Activated CD8-positive, alpha-beta T cell treated with anti-CD3 and anti-CD28 coated beads, Interleukin-2, amount 10 ng/mL, durations not matched to agents 7 days and 5 days (primary cell): ENCODE measurements at regions not wholly inside any gene's neighbourhood (a gene's known extent, or its start where the extent isn't known, plus 50 kb on each side); places are given as distances from the start of the nearest gene placed in this dataset.

Source experiments
- ATAC-seq: fragments of 150-1000 bp; cut with Tn5 transposase; one replicate; pipeline ENCODE4 v1.10.0; 2021; ENCODE audit warnings: moderate library complexity
- CTCF ChIA-PET: fragments of 350-600 bp; sonication (Branson Sonifier 250); formaldehyde crosslinking; loops from one replicate; lab custom pipeline; 2021; ENCODE audit warnings: antibody characterized with exemption; lab: Charles Lee
- POLR2A ChIA-PET: fragments of 350-600 bp; sonication (Branson Sonifier 250); formaldehyde crosslinking; loops from one replicate; lab custom pipeline; 2021; ENCODE audit warnings: antibody characterized with exemption; lab: Charles Lee
- DNase-seq: peaks from one replicate; pipeline ENCODE4 v3.0.0-alpha.2; 2020
- H3K27ac Mint-ChIP-seq: one replicate; pipeline ENCODE4 v1.8.0; 2021; ENCODE audit warnings: mild to moderate bottlenecking, mixed read lengths
- H3K27me3 Mint-ChIP-seq: one replicate; pipeline ENCODE4 v1.8.0; 2021; ENCODE audit warnings: low read depth, mixed read lengths
- H3K36me3 Mint-ChIP-seq: one replicate; pipeline ENCODE4 v1.8.0; 2021; ENCODE audit warnings: low read depth, mixed read lengths
- H3K4me1 Mint-ChIP-seq: one replicate; pipeline ENCODE4 v1.8.0; 2021; ENCODE audit warnings: low read depth, mixed read lengths
- H3K4me3 Mint-ChIP-seq: one replicate; pipeline ENCODE4 v1.8.0; 2021; ENCODE audit warnings: mild to moderate bottlenecking, mixed read lengths
- H3K9me3 Mint-ChIP-seq: one replicate; pipeline ENCODE4 v1.8.0; 2022; ENCODE audit warnings: mixed read lengths; ENCODE audit not compliant: insufficient read depth

- no peaks in the 10 kb centered on the region for H3K27me3 Mint-ChIP-seq
- H3K4me3 Mint-ChIP-seq = no peak overlapping the region
- DNase-seq (no peak), ATAC-seq (no peak)
- POLR2A ChIA-PET = no interaction called here
- no peaks in the 10 kb centered on the region for H3K9me3 Mint-ChIP-seq
- H3K36me3 Mint-ChIP-seq = no peaks in the 10 kb centered on the region
- H3K27ac Mint-ChIP-seq = no peak overlapping the region
- no peaks in the 10 kb centered on the region for H3K4me1 Mint-ChIP-seq
- CTCF ChIA-PET = no interaction called here
These were observed 100.2 kb upstream of the RAB3GAP2 start for GRCh38 chr1:220372451-220372850.

GRCh38 chr1:220371324-220371723 is 99.1 kb upstream of the RAB3GAP2 start:
- H3K27ac Mint-ChIP-seq = no peak overlapping the region
- no peak overlapping the region for H3K4me3 Mint-ChIP-seq
- DNase-seq = no peak
- H3K36me3 Mint-ChIP-seq = no peaks in the 10 kb centered on the region
- ChIA-PET CTCF (no interaction called here), POLR2A (no interaction called here)
- no peak for ATAC-seq
- H3K4me1 Mint-ChIP-seq = no peaks in the 10 kb centered on the region
- H3K9me3 Mint-ChIP-seq = no peaks in the 10 kb centered on the region
- no peaks in the 10 kb centered on the region for H3K27me3 Mint-ChIP-seq

GRCh38 chr1:220370041-220370700 is 97.9 kb upstream of the RAB3GAP2 start:
- Mint-ChIP-seq H3K4me3 (no peak overlapping the region), H3K9me3 (no peaks in the 10 kb centered on the region), H3K27me3 (no peaks in the 10 kb centered on the region), H3K4me1 (no peaks in the 10 kb centered on the region), H3K36me3 (no peaks in the 10 kb centered on the region), H3K27ac (no peak overlapping the region)
- ATAC-seq (no peak), DNase-seq (no peak)
- CTCF ChIA-PET = no interaction called here
- POLR2A ChIA-PET = no interaction called here

- no peaks in the 10 kb centered on the region for H3K36me3 Mint-ChIP-seq
- ATAC-seq (no peak), DNase-seq (no peak)
- ChIA-PET CTCF (no interaction called here), POLR2A (no interaction called here)
- no peak overlapping the region for H3K27ac Mint-ChIP-seq
- H3K4me3 Mint-ChIP-seq = no peak overlapping the region
- no peaks in the 10 kb centered on the region for H3K9me3 Mint-ChIP-seq
- no peaks in the 10 kb centered on the region for H3K4me1 Mint-ChIP-seq
- H3K27me3 Mint-ChIP-seq = no peaks in the 10 kb centered on the region
These were observed 97.3 kb upstream of the RAB3GAP2 start for GRCh38 chr1:220369511-220369910.

DNA sequence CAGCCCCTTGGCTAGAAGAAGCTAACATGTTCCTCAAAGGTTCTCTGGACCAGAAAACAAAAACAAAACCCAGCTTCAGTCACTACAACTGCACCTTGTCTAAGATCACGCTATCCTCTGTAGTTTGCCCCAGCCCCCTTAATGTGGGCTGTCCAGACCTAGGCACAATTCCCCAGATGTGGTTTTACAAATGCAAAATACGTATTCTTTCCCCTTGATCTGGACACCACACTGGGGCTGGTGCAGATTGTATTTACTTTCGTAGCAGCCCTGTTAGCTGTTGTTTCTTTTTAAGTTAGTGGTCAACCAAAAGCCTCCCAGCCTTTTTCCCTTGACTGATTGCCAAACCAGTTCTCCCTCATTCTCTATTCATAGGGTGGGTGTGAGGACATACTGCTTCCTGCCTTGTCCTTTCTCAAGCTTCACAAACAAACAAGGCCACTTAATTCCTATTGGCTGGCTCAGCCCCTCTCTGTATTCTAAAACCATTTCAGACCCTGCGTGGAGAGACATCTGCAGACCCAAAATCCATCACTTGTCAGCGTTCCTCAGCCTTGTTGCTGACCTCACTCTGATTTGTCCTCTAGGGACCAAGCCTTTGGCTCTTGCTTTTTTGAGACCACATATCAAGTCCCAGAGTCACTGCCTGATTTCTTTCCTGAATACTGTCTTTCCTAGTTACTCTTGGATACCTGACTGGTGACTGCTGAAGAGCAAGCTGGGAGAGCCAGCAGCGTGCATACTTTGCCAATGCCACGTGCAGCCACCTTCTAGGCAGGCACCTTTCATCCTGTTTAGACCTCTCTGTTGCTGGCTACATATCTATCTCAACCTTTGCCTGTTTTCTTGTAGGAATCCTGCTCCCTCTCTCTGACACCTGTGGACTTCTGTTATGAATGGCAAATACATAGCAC is 96.4 kb upstream of the RAB3GAP2 start:
- Mint-ChIP-seq H3K9me3 (no peaks in the 10 kb centered on the region), H3K27me3 (no peaks in the 10 kb centered on the region)

DNA sequence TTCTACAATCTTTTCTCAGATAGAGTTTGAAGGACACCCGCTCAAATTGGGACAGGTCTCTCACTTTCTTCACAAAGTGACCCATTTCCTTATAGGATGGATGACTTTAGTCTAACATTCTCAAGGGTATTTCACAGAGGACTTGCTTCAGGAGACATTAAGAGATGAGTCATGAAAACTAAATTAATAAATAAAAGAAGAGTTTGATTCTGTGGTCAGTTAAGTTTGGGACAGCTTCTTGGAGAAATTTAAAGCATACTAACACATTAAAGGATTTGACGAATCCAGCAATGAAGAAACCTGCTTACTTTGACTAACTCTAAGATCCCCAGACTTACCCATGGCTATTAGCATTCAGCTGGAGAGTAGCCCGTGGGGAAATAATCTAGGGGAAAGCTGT is 95.6 kb upstream of the RAB3GAP2 start:
- Mint-ChIP-seq H3K27me3 (no peaks in the 10 kb centered on the region), H3K4me3 (no peak overlapping the region), H3K36me3 (no peaks in the 10 kb centered on the region), H3K27ac (no peak overlapping the region), H3K4me1 (no peaks in the 10 kb centered on the region), H3K9me3 (no peaks in the 10 kb centered on the region)
- CTCF ChIA-PET = no interaction called here
- DNase-seq (no peak), ATAC-seq (no peak)
- POLR2A ChIA-PET = no interaction called here

More for the DNA sequence above, 96.4 kb upstream of the RAB3GAP2 start:
- Mint-ChIP-seq H3K4me3 (no peak overlapping the region), H3K27ac (no peak overlapping the region), H3K36me3 (no peaks in the 10 kb centered on the region), H3K4me1 (no peaks in the 10 kb centered on the region)
- ChIA-PET CTCF (no interaction called here), POLR2A (no interaction called here)
- DNase-seq (no peak), ATAC-seq (no peak)

DNA sequence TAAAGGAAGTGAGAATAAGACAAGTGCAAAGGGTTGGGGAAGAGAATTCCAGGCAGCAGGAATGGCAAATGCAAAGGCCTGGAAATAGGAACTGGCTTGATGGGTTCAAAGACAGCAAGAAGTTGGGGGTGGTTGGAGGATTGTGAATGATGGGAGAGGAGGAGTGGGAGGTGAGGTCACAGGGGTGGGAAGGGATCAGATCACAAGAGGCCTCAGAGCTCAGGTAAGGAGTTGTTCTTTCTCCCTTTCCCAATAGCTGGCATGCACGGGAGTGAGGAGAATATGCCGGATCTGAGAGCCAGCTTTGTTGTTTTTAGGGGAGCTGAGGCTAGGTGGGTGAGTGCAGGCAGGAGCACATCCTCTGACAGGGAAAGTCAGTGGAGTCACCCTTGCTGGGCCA is 94.0 kb upstream of the RAB3GAP2 start:
- ATAC-seq (no peak), DNase-seq (no peak)
- H3K4me1 Mint-ChIP-seq = no peaks in the 10 kb centered on the region
- CTCF ChIA-PET = no interaction called here
- H3K27me3 Mint-ChIP-seq = no peaks in the 10 kb centered on the region
- no peaks in the 10 kb centered on the region for H3K9me3 Mint-ChIP-seq
- POLR2A ChIA-PET = interaction anchor here (0.5 kb wide), 1 partner anchor 12 kb away, joined by 3 read pairs; no protein-coding TSS in a partner anchor
- H3K4me3 Mint-ChIP-seq = no peak overlapping the region
- H3K27ac Mint-ChIP-seq = no peak overlapping the region
- no peaks in the 10 kb centered on the region for H3K36me3 Mint-ChIP-seq

GRCh38 chr1:220363196-220363837 is 91.1 kb upstream of the RAB3GAP2 start:
- Mint-ChIP-seq H3K27ac (no peak overlapping the region), H3K9me3 (no peaks in the 10 kb centered on the region), H3K36me3 (no peaks in the 10 kb centered on the region), H3K4me1 (no peaks in the 10 kb centered on the region), H3K27me3 (no peaks in the 10 kb centered on the region), H3K4me3 (no peak overlapping the region)
- ATAC-seq (no peak), DNase-seq (no peak)
- CTCF ChIA-PET = no interaction called here
- POLR2A ChIA-PET = no interaction called here

DNA sequence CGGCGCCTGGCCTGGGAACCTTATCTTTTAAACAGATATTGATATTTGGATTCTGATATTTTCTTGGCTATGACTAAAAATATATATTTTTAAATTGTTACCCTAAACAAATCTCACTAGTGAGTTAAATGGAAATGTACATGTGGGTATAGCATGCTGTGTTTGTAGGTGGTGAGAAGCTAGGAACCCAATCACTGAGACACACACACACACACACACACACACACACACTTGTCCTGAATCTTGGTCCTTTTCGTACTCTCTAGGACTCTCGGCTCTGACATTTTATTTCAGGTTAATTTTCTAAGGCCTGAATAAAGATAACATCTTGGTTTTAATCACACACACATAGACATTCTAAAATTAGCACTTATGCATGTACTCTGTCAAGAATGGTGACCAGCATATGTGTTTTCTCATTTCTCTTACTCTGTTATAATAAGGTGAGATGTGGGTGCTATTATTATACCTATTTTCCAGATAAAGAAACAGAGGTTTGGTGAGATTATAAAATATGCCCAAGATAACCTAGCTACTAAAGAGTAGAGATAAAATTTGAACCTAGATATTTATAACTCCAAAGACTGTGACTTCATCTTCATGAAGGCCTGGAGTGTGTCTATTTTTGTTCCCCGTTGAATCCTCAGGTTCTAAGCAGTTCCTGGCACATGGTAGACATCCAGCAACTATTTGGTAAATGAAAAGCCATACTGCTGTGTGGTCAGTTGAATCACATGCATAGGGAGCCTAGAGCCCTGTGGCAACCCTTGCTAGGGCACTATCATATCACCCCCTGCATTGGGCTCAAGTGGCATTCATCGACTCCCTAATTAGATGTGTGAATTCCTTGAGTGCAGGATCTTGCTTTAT is 85.0 kb upstream of the RAB3GAP2 start:
- H3K36me3 Mint-ChIP-seq = no peaks in the 10 kb centered on the region

DNA sequence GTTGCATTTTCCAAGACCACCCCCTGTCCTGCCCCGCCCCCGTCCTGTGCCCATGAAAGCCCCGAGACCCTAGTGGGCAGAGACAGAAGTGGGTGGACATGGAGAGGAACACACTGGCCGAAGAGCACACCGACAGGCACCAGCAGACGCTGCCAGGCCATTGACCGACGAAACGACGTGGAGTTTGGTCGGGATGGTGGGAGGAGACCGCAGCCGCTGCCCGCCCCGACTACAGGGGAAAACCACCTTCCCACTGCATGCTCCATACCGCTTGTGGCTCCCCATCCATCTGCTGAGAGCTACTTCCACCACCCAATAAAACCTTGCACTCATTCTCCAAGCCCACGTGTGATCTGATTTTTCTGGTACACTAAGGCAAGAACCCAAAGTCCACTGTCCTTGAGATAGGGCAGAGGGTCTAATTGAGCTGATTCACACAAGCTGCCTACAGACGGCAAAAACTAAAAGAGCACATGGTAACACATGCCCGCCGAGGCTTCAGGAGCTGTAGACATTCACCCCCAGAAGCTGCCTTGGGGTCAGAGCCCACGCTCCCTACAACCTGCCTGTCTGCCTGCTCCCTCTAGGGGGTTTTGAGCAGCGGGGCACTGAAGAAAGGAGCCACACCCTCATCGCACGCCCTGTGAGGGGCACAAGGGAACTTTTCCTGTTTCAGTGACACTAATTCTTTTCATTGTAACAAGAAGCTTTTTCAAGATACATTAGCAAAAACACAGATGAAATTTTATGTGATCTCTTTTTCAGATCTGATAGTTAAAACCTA is 81.2 kb upstream of the RAB3GAP2 start:
- ChIA-PET POLR2A (no interaction called here), CTCF (no interaction called here)
- DNase-seq = no peak
- ATAC-seq = no peak
- Mint-ChIP-seq H3K27me3 (peaks cover 8% of the 10 kb centered on the region), H3K4me3 (no peak overlapping the region), H3K27ac (no peak overlapping the region), H3K4me1 (no peaks in the 10 kb centered on the region), H3K9me3 (no peaks in the 10 kb centered on the region), H3K36me3 (no peaks in the 10 kb centered on the region)

More for the DNA sequence above, 85.0 kb upstream of the RAB3GAP2 start:
- H3K27ac Mint-ChIP-seq = no peak overlapping the region
- H3K4me1 Mint-ChIP-seq = no peaks in the 10 kb centered on the region
- peaks cover 2% of the 10 kb centered on the region for H3K27me3 Mint-ChIP-seq
- no peak for ATAC-seq
- no peaks in the 10 kb centered on the region for H3K9me3 Mint-ChIP-seq
- no peak overlapping the region for H3K4me3 Mint-ChIP-seq
- ChIA-PET CTCF (no interaction called here), POLR2A (no interaction called here)
- DNase-seq = no peak

DNA sequence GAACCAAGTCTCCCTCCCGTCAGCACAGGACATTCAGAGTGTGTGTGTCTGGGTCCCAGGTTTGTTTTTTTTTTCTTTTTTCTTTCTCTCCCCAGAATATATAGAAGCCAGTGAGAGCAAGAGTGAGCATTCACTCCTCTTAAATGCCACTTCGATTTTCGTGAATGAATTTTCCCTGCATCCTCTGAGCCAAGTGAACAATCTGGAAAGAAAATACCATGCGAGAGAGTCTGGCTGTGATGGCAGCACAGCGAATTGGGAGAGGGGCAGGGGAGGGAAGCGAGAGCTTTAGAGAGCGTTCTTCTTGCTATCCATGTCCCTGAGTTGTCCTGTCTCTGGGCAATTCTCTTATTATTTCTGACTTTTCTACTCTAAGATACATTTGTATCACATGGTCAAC is 76.0 kb upstream of the RAB3GAP2 start:
- DNase-seq (no peak), ATAC-seq (no peak)
- ChIA-PET CTCF (no interaction called here), POLR2A (no interaction called here)
- H3K9me3 Mint-ChIP-seq = no peaks in the 10 kb centered on the region
- H3K4me1 Mint-ChIP-seq = no peaks in the 10 kb centered on the region
- H3K4me3 Mint-ChIP-seq = no peak overlapping the region
- no peaks in the 10 kb centered on the region for H3K36me3 Mint-ChIP-seq
- H3K27me3 Mint-ChIP-seq = peaks cover 5% of the 10 kb centered on the region
- H3K27ac Mint-ChIP-seq = no peak overlapping the region
